ENCODE measurements at regions not wholly inside any gene's neighbourhood (a gene's known extent, or its start where the extent isn't known, plus 50 kb on each side); places are given as distances from the start of the nearest gene placed in this dataset.
"Not testable (repeated sequence)": the region's sequence is repeated elsewhere in the genome, so short reads cannot be mapped to it uniquely, and the experiment has no call there.

DNA sequence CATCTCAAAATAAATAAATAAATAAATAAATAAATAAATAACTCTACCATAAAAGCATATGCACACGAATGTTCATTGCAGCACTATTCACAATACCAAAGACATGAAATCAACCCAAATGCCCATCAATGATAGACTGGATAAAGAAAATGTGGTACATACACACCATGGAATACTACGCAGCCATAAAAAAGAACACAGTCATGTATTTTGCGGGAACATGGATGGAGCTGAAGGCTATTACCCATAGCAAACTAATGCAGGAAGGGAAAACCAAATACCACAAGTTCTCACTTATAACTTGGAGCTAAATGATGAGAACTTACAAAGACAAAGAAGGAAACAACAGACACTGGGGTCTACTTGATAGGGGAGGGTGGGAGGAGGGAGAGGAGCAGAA, 94.1 kb upstream of the CCDC71L start:
- POLR2A ChIA-PET; H3K4me3 ChIP-seq (ENCODE audit: control insufficient read depth in 1 of 2, extremely low read depth in 1 of 2, low read length in 1 of 2); H3K27ac Mint-ChIP-seq; H3K27me3 Mint-ChIP-seq; H3K36me3 Mint-ChIP-seq; H3K36me3 ChIP-seq (ENCODE audit: control insufficient read depth in 2 of 2, extremely low read depth in 1 of 2, insufficient read depth in 1 of 2, low read length in 1 of 2); H3K4me1 ChIP-seq (ENCODE audit: control insufficient read depth in 1 of 2, extremely low read depth in 1 of 2, insufficient read depth in 2 of 2, low read length in 2 of 2); H3K27ac ChIP-seq (ENCODE audit: low read length); ATAC-seq (replicated peaks in 1 of 4); DNase-seq; H3K4me1 Mint-ChIP-seq; H3K27me3 ChIP-seq (replicated peaks in 1 of 2; ENCODE audit: control insufficient read depth in 2 of 2, extremely low read depth in 1 of 2, insufficient read depth in 2 of 2, low read length in 1 of 2); H3K9me3 ChIP-seq; H3K4me3 Mint-ChIP-seq: not testable (repeated sequence)
- CTCF ChIA-PET, result interaction anchor here in 1 of 2 donors (0.7 kb wide), 1 partner anchor 217 kb away, joined by 4 read pairs; no protein-coding TSS in a partner anchor
- peaks cover 0 to 14% (median 6%) of the 10 kb centered on the region in 3 donors for H3K9me3 Mint-ChIP-seq
- WGBS (ENCODE audit: insufficient coverage), result 100% methylated on average over 2 of the region's 3 CpGs

DNA sequence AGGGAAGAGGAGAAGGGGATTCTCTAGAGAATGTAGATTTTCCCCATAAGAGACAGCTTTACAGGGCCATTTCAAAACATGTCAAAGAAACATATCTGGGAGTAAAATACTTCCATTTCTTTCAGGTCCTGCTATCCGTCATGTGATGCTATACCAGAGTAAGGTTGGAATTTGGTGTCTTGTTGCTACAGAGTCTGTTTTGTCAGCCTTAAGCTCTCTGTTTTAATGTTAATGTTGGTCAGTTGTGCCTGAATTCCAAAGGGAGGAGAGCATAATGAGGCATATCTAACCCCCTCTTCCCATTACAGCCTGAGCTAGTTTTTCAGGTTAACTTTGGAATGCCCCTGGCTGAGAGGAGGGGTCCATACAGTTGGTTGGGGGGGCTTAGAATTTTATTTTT, 94.7 kb upstream of the CCDC71L start:
- H3K27me3 ChIP-seq (replicated peaks in 1 of 2; ENCODE audit: control insufficient read depth in 2 of 2, extremely low read depth in 1 of 2, insufficient read depth in 2 of 2, low read length in 1 of 2), result no peaks in the 10 kb centered on the region
- no peak for DNase-seq
- Mint-ChIP-seq H3K27me3 (peaks cover 0 to 3% of the 10 kb centered on the region in 2 donors), H3K4me3 (no peak overlapping the region), H3K36me3 (peaks cover 6% of the 10 kb centered on the region), H3K4me1 (no peaks in the 10 kb centered on the region), H3K9me3 (peaks cover 0 to 14% (median 6%) of the 10 kb centered on the region in 3 donors), H3K27ac (no peak overlapping the region)
- H3K27ac ChIP-seq (ENCODE audit: low read length), result no peak overlapping the region
- ChIA-PET POLR2A (interaction anchor here in 1 of 2 donors (0.6 kb wide), 1 partner anchor 109 kb away, joined by 3 read pairs; no protein-coding TSS in a partner anchor), CTCF (no interaction called here)
- H3K9me3 ChIP-seq, result no peaks in the 10 kb centered on the region
- no CpG with 5 or more reads among the region's 1 CpG for WGBS (ENCODE audit: insufficient coverage)
- no peak overlapping the region for H3K4me3 ChIP-seq (ENCODE audit: control insufficient read depth in 1 of 2, extremely low read depth in 1 of 2, low read length in 1 of 2)
- no peak for ATAC-seq (replicated peaks in 1 of 4)
- H3K4me1 ChIP-seq (ENCODE audit: control insufficient read depth in 1 of 2, extremely low read depth in 1 of 2, insufficient read depth in 2 of 2, low read length in 2 of 2), result no peaks in the 10 kb centered on the region
- no peaks in the 10 kb centered on the region for H3K36me3 ChIP-seq (ENCODE audit: control insufficient read depth in 2 of 2, extremely low read depth in 1 of 2, insufficient read depth in 1 of 2, low read length in 1 of 2)

DNA sequence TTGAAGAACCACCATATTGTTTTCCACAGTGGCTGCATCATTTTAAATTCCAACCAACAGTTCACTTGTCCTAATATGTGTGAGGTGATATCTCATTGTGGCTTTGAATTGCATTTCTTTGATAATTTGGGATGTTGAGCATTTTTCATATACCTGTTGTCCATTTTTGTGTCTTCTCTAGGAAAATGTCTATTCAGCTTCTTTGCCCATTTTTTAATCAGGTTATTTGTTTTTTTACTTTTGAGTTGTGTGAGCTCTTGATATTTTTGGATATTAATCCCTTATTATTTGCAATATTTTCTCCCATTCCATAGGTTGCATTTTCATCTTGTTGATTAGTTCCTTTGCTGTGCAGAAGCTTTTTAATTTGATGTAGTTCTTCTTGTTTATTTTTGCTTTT, 95.1 kb upstream of the CCDC71L start:
- Mint-ChIP-seq H3K36me3 (peaks cover 6% of the 10 kb centered on the region), H3K4me1 (no peaks in the 10 kb centered on the region), H3K27me3 (peaks cover 0 to under 1% of the 10 kb centered on the region in 2 donors), H3K9me3 (peaks cover 0 to 14% (median 6%) of the 10 kb centered on the region in 3 donors), H3K27ac (no peak overlapping the region), H3K4me3 (no peak overlapping the region)
- DNase-seq (no peak), ATAC-seq (replicated peaks in 1 of 4) (no peak)
- no peak overlapping the region for H3K4me3 ChIP-seq (ENCODE audit: control insufficient read depth in 1 of 2, extremely low read depth in 1 of 2, low read length in 1 of 2)
- no peaks in the 10 kb centered on the region for H3K27me3 ChIP-seq (replicated peaks in 1 of 2; ENCODE audit: control insufficient read depth in 2 of 2, extremely low read depth in 1 of 2, insufficient read depth in 2 of 2, low read length in 1 of 2)
- H3K36me3 ChIP-seq (ENCODE audit: control insufficient read depth in 2 of 2, extremely low read depth in 1 of 2, insufficient read depth in 1 of 2, low read length in 1 of 2), result no peaks in the 10 kb centered on the region
- ChIA-PET CTCF (no interaction called here), POLR2A (interaction anchor here in 1 of 2 donors (0.6 kb wide), 1 partner anchor 109 kb away, joined by 3 read pairs; no protein-coding TSS in a partner anchor)
- no peaks in the 10 kb centered on the region for H3K4me1 ChIP-seq (ENCODE audit: control insufficient read depth in 1 of 2, extremely low read depth in 1 of 2, insufficient read depth in 2 of 2, low read length in 2 of 2)
- H3K27ac ChIP-seq (ENCODE audit: low read length), result no peak overlapping the region
- H3K9me3 ChIP-seq, result no peaks in the 10 kb centered on the region

DNA sequence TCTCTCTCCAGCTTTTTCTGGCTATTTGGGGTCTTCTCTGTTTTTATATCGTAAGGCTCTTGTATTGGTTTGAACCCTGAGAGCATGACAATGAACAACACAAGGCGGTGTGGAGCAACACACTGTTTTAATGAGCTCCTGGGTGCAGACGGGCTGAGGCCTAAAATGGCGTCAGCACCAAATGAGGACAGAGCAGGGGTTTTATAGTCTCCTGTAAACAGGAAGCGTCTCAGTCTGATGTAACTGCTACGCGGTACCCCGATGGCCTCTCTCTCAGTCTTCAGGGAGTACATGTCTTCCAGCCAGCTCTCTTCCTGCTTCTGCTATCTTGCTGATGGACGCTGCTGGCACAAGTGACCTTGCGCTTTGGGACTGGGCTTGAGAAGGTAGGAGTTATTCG, 95.9 kb upstream of the CCDC71L start:
- POLR2A ChIA-PET, result no interaction called here
- no peak overlapping the region for H3K4me3 Mint-ChIP-seq
- H3K9me3 ChIP-seq, result no peaks in the 10 kb centered on the region
- whole genome bisulfite sequencing (ENCODE audit: insufficient coverage), result 95% methylated on average over 6 of the region's 11 CpGs
- ATAC-seq (replicated peaks in 1 of 4) (no peak), DNase-seq (no peak)
- H3K27ac ChIP-seq (ENCODE audit: low read length), result no peak overlapping the region
- H3K9me3 Mint-ChIP-seq, result peaks cover 0 to 14% (median 6%) of the 10 kb centered on the region in 3 donors
- H3K4me1 Mint-ChIP-seq, result no peaks in the 10 kb centered on the region
- H3K27me3 Mint-ChIP-seq, result no peaks in the 10 kb centered on the region
- H3K27ac Mint-ChIP-seq, result no peak overlapping the region
- CTCF ChIA-PET, result no interaction called here
- H3K36me3 ChIP-seq (ENCODE audit: control insufficient read depth in 2 of 2, extremely low read depth in 1 of 2, insufficient read depth in 1 of 2, low read length in 1 of 2), result no peaks in the 10 kb centered on the region
- H3K27me3 ChIP-seq (replicated peaks in 1 of 2; ENCODE audit: control insufficient read depth in 2 of 2, extremely low read depth in 1 of 2, insufficient read depth in 2 of 2, low read length in 1 of 2), result no peaks in the 10 kb centered on the region
- H3K4me1 ChIP-seq (ENCODE audit: control insufficient read depth in 1 of 2, extremely low read depth in 1 of 2, insufficient read depth in 2 of 2, low read length in 2 of 2), result no peaks in the 10 kb centered on the region
- H3K36me3 Mint-ChIP-seq, result peaks cover 6% of the 10 kb centered on the region
- no peak overlapping the region for H3K4me3 ChIP-seq (ENCODE audit: control insufficient read depth in 1 of 2, extremely low read depth in 1 of 2, low read length in 1 of 2)

DNA sequence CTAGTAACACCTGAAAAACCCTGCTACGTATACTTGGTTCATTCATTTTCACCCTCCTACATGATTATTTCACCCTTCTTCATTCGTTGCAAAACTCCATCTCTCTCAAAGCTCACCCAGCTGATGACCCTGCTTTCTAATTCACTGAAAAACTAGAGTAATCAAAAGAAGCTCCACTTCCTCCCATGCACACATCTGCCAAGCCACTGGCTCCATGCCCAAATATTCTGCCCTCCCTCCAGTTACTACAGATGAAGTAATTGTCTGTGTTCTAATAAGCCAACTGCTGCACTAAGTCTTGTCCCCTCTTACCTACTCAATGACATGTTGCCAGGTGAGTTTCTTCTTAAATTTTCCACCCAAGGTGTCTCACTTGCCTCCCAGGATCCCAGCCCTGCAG, 96.9 kb upstream of the CCDC71L start:
- Histone ChIP-seq H3K4me1 (ENCODE audit: control insufficient read depth in 1 of 2, extremely low read depth in 1 of 2, insufficient read depth in 2 of 2, low read length in 2 of 2) (no peaks in the 10 kb centered on the region), H3K27me3 (replicated peaks in 1 of 2; ENCODE audit: control insufficient read depth in 2 of 2, extremely low read depth in 1 of 2, insufficient read depth in 2 of 2, low read length in 1 of 2) (no peaks in the 10 kb centered on the region), H3K4me3 (ENCODE audit: control insufficient read depth in 1 of 2, extremely low read depth in 1 of 2, low read length in 1 of 2) (no peak overlapping the region), H3K36me3 (ENCODE audit: control insufficient read depth in 2 of 2, extremely low read depth in 1 of 2, insufficient read depth in 1 of 2, low read length in 1 of 2) (no peaks in the 10 kb centered on the region), H3K9me3 (no peaks in the 10 kb centered on the region), H3K27ac (ENCODE audit: low read length) (no peak overlapping the region)
- H3K36me3 Mint-ChIP-seq, result peaks cover 6% of the 10 kb centered on the region
- ATAC-seq (replicated peaks in 1 of 4) (no peak), DNase-seq (no peak)
- no peak overlapping the region for H3K4me3 Mint-ChIP-seq
- H3K4me1 Mint-ChIP-seq, result no peaks in the 10 kb centered on the region
- no peak overlapping the region for H3K27ac Mint-ChIP-seq
- 53% methylated on average over 2 of the region's 2 CpGs for WGBS (ENCODE audit: insufficient coverage)
- CTCF ChIA-PET, result interaction anchor here in 1 of 2 donors (0.5 kb wide), 1 partner anchor 825 kb away, joined by 3 read pairs; no protein-coding TSS in a partner anchor
- POLR2A ChIA-PET, result interaction anchor here in 1 of 2 donors (0.6 kb wide), 1 partner anchor 218 kb away, joined by 6 read pairs; no protein-coding TSS in a partner anchor
- H3K9me3 Mint-ChIP-seq, result peaks cover 0 to 14% (median 6%) of the 10 kb centered on the region in 3 donors
- H3K27me3 Mint-ChIP-seq, result no peaks in the 10 kb centered on the region

DNA sequence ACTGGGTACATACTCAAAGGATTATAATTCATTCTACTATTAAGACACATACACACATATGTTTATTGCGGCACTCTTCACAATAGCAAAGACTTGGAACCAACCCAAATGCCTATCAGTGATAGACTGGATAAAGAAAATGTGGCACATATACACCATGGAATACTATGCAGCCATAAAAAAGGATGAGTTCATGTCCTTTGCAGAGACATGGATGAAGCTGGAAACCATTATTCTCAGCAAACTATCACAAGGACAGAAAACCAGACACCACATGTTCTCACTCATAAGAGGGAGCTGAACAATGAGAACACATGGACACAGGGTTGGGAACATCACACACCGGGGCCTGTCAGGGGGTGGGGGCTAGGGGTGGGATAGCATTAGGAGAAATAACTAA, 101.9 kb upstream of the CCDC71L start:
- ATAC-seq (replicated peaks in 1 of 4); H3K4me1 ChIP-seq (ENCODE audit: control insufficient read depth in 1 of 2, extremely low read depth in 1 of 2, insufficient read depth in 2 of 2, low read length in 2 of 2); H3K4me3 ChIP-seq (ENCODE audit: control insufficient read depth in 1 of 2, extremely low read depth in 1 of 2, low read length in 1 of 2); H3K4me3 Mint-ChIP-seq; POLR2A ChIA-PET; H3K27ac Mint-ChIP-seq; CTCF ChIA-PET; DNase-seq; H3K27ac ChIP-seq (ENCODE audit: low read length); H3K9me3 ChIP-seq; H3K27me3 Mint-ChIP-seq; H3K9me3 Mint-ChIP-seq; H3K27me3 ChIP-seq (replicated peaks in 1 of 2; ENCODE audit: control insufficient read depth in 2 of 2, extremely low read depth in 1 of 2, insufficient read depth in 2 of 2, low read length in 1 of 2); H3K36me3 Mint-ChIP-seq; H3K36me3 ChIP-seq (ENCODE audit: control insufficient read depth in 2 of 2, extremely low read depth in 1 of 2, insufficient read depth in 1 of 2, low read length in 1 of 2): not testable (repeated sequence)
- H3K4me1 Mint-ChIP-seq, result peaks cover 15 to 20% (median 16%) of the 10 kb centered on the region in 3 donors
- no CpG with 5 or more reads among the region's 2 CpGs for WGBS (ENCODE audit: insufficient coverage)

DNA sequence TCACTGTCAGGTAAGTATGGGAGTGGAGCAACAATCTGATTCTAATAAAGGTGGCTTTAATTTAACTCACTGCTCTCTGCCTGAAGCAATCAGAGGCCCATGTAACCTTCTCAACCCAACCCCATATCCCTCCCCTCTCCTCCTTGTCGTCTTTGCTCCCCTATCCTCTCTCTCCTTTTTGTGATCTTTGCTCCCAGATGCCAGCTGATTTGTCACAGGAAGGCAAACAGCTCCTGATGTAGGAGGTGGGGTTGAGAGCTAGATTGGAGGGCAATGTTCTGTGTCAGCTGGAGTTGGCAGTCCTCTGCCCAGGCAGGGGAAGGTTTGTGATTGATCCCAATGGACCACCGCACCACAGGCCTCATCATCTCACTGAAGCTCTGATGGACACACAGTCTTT, 101.4 kb upstream of the PIK3CG start:
- DNase-seq (no peak), ATAC-seq (replicated peaks in 1 of 4) (no peak)
- Histone ChIP-seq H3K4me1 (ENCODE audit: control insufficient read depth in 1 of 2, extremely low read depth in 1 of 2, insufficient read depth in 2 of 2, low read length in 2 of 2) (peaks cover 4 to 6% of the 10 kb centered on the region in 2 experiments), H3K4me3 (ENCODE audit: control insufficient read depth in 1 of 2, extremely low read depth in 1 of 2, low read length in 1 of 2) (no peak overlapping the region), H3K27ac (ENCODE audit: low read length) (no peak overlapping the region), H3K36me3 (ENCODE audit: control insufficient read depth in 2 of 2, extremely low read depth in 1 of 2, insufficient read depth in 1 of 2, low read length in 1 of 2) (no peaks in the 10 kb centered on the region), H3K27me3 (replicated peaks in 1 of 2; ENCODE audit: control insufficient read depth in 2 of 2, extremely low read depth in 1 of 2, insufficient read depth in 2 of 2, low read length in 1 of 2) (no peaks in the 10 kb centered on the region), H3K9me3 (no peaks in the 10 kb centered on the region)
- no CpG with 5 or more reads among the region's 2 CpGs for WGBS (ENCODE audit: insufficient coverage)
- no peaks in the 10 kb centered on the region for H3K36me3 Mint-ChIP-seq
- POLR2A ChIA-PET, result no interaction called here
- CTCF ChIA-PET, result interaction anchor here in 1 of 2 donors (0.6 kb wide), 1 partner anchor 100 kb away, joined by 4 read pairs; no protein-coding TSS in a partner anchor
- no peaks in the 10 kb centered on the region for H3K27me3 Mint-ChIP-seq
- H3K27ac Mint-ChIP-seq, result no peak overlapping the region
- H3K4me1 Mint-ChIP-seq, result peaks cover 22 to 28% (median 25%) of the 10 kb centered on the region in 3 donors
- H3K4me3 Mint-ChIP-seq, result no peak overlapping the region
- H3K9me3 Mint-ChIP-seq, result no peaks in the 10 kb centered on the region
